ENCODE measurements at regions not wholly inside any gene's neighbourhood (a gene's known extent, or its start where the extent isn't known, plus 50 kb on each side); places are given as distances from the start of the nearest gene placed in this dataset.

GRCh38 chr7:16045296-16045695 is 358.8 kb upstream of the MEOX2 start:
- no peak for DNase-seq

- no peak for DNase-seq
These were observed 358.2 kb upstream of the MEOX2 start for GRCh38 chr7:16044645-16045044.

GRCh38 chr7:16040346-16040745 is 353.9 kb upstream of the MEOX2 start:
- DNase-seq = no peak

GRCh38 chr7:16038906-16039305 is 352.4 kb upstream of the MEOX2 start:
- no peak for DNase-seq

GRCh38 chr7:16035392-16035791 is 348.9 kb upstream of the MEOX2 start:
- no peak for DNase-seq

GRCh38 chr7:16034866-16035265 is 348.4 kb upstream of the MEOX2 start:
- no peak for DNase-seq

- DNase-seq = no peak
These were observed 347.9 kb upstream of the MEOX2 start for GRCh38 chr7:16034353-16034752.

GRCh38 chr7:16033233-16033632 is 346.8 kb upstream of the MEOX2 start:
- DNase-seq = no peak

GRCh38 chr7:16028636-16029035 is 342.2 kb upstream of the MEOX2 start:
- DNase-seq = no peak

- DNase-seq = no peak
These were observed 341.6 kb upstream of the MEOX2 start for GRCh38 chr7:16028103-16028502.

GRCh38 chr7:16027396-16027795 is 340.9 kb upstream of the MEOX2 start:
- no peak for DNase-seq

GRCh38 chr7:16026253-16027020 is 340.0 kb upstream of the MEOX2 start:
- no peak for DNase-seq

GRCh38 chr7:16025696-16026095 is 339.2 kb upstream of the MEOX2 start:
- peak; percentile 9 for DNase-seq

- no peak for DNase-seq
These were observed 337.0 kb upstream of the MEOX2 start for GRCh38 chr7:16023503-16023902.

GRCh38 chr7:16023046-16023445 is 336.6 kb upstream of the MEOX2 start:
- DNase-seq = no peak

- DNase-seq = no peak
These were observed 335.4 kb upstream of the MEOX2 start for GRCh38 chr7:16021851-16022250.

GRCh38 chr7:16015981-16016380 is 329.5 kb upstream of the MEOX2 start:
- no peak for DNase-seq

GRCh38 chr7:16014031-16014430 is 327.5 kb upstream of the MEOX2 start:
- no peak for DNase-seq

GRCh38 chr7:16007911-16008310 is 321.4 kb upstream of the MEOX2 start:
- no peak for DNase-seq

- no peak for DNase-seq
These were observed 318.2 kb upstream of the MEOX2 start for GRCh38 chr7:16004702-16005101.

- DNase-seq = no peak
These were observed 315.0 kb upstream of the MEOX2 start for GRCh38 chr7:16001477-16001876.

GRCh38 chr7:15998617-15999016 is 312.1 kb upstream of the MEOX2 start:
- DNase-seq = no peak

GRCh38 chr7:15995027-15995426 is 308.5 kb upstream of the MEOX2 start:
- no peak for DNase-seq

GRCh38 chr7:15989194-15989593 is 302.7 kb upstream of the MEOX2 start:
- DNase-seq = no peak

Measured in NCI-H1092 treated with DMSO at 0.1 percent for 48 hours (cell line).